Stimulated activated memory B cell treated with anti-CD40 and anti-IgM and Interleukin-4, amounts not matched to agents 10 μg/mL and 1 μg/mL and 100 μg/mL, for 72 hours (primary cell): ENCODE measurements at regions not wholly inside any gene's neighbourhood (a gene's known extent, or its start where the extent isn't known, plus 50 kb on each side); places are given as distances from the start of the nearest gene placed in this dataset.

Source experiments
- ATAC-seq: fragments of 150-1000 bp; cut with Tn5 transposase; 2 replicates; pipeline ENCODE4 v1.10.0; 2021
- H3K27ac Mint-ChIP-seq: one replicate; pipeline ENCODE4 v1.8.0; 2022; ENCODE audit warnings: mild to moderate bottlenecking, mixed read lengths
- H3K27me3 Mint-ChIP-seq: one replicate; pipeline ENCODE4 v1.8.0; 2022; ENCODE audit warnings: mixed read lengths
- H3K36me3 Mint-ChIP-seq: one replicate; pipeline ENCODE4 v1.8.0; 2022; ENCODE audit warnings: mixed read lengths
- H3K4me1 Mint-ChIP-seq: one replicate; pipeline ENCODE4 v1.8.0; 2022; ENCODE audit warnings: mixed read lengths
- H3K4me3 Mint-ChIP-seq: one replicate; pipeline ENCODE4 v1.8.0; 2022; ENCODE audit warnings: mild to moderate bottlenecking, moderate library complexity, mixed read lengths
- H3K9me3 Mint-ChIP-seq: one replicate; pipeline ENCODE4 v1.8.0; 2022; ENCODE audit warnings: mixed read lengths

- H3K36me3 Mint-ChIP-seq = no peaks in the 10 kb centered on the region
These were observed 356.0 kb upstream of the SEMA6A start for GRCh38 chr5:116930616-116931015.

DNA sequence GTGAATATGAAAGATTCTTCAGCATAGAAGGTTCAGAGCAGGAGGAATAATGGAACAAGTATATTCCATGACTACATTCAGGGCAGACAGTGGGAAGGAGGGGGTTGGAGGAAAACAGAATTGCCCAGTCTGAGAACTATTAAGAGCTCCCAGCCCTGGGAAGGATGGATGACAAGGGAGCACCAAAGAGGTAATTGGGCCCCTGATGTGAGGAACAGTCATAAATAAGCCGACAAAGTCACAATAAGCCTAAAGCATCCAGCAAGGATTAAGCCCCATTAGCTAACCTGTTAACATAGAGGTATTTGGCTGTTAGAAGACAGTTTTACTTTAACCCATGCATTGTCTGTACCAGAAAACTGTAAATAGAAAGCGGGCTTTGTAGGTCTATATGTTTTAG, 348.7 kb upstream of the SEMA6A start:
- H3K27me3 Mint-ChIP-seq = no peaks in the 10 kb centered on the region
- no peaks in the 10 kb centered on the region for H3K9me3 Mint-ChIP-seq
- no peak for ATAC-seq
- no peak overlapping the region for H3K4me3 Mint-ChIP-seq
- H3K4me1 Mint-ChIP-seq = no peaks in the 10 kb centered on the region
- H3K27ac Mint-ChIP-seq = no peak overlapping the region
- no peaks in the 10 kb centered on the region for H3K36me3 Mint-ChIP-seq

More at GRCh38 chr5:116930616-116931015, 356.0 kb upstream of the SEMA6A start:
- no peaks in the 10 kb centered on the region for H3K27me3 Mint-ChIP-seq
- no peak for ATAC-seq
- no peaks in the 10 kb centered on the region for H3K9me3 Mint-ChIP-seq
- H3K4me3 Mint-ChIP-seq = no peak overlapping the region
- H3K27ac Mint-ChIP-seq = no peak overlapping the region
- no peaks in the 10 kb centered on the region for H3K4me1 Mint-ChIP-seq

DNA sequence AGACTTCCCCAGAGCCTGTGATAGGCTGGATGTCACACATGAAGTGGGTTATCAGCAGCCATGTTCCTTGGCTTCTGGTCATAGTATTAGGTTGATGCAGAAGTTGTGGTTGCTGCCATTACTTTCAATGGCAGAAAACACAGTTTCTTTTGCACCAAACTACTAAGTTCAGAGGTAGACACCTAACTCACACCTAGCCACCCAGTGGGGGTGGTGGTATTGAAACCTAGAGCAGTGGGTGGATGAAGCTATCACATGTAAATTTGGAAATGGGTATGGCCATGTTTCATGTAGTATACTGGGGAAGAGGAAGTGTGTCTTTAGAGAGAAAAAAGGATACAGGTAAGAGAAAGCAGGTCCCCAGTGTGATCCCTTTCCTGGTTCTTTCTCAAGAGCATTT, 347.9 kb upstream of the SEMA6A start:
- Mint-ChIP-seq H3K4me3 (no peak overlapping the region), H3K27me3 (no peaks in the 10 kb centered on the region), H3K36me3 (no peaks in the 10 kb centered on the region), H3K9me3 (no peaks in the 10 kb centered on the region), H3K27ac (no peak overlapping the region), H3K4me1 (no peaks in the 10 kb centered on the region)
- peak; percentile 74 for ATAC-seq

GRCh38 chr5:116914869-116915504, 340.4 kb upstream of the SEMA6A start:
- Mint-ChIP-seq H3K27ac (no peak overlapping the region), H3K4me1 (peaks cover 8% of the 10 kb centered on the region), H3K36me3 (no peaks in the 10 kb centered on the region), H3K4me3 (no peak overlapping the region), H3K27me3 (no peaks in the 10 kb centered on the region), H3K9me3 (peaks cover 3% of the 10 kb centered on the region)
- ATAC-seq = no peak

DNA sequence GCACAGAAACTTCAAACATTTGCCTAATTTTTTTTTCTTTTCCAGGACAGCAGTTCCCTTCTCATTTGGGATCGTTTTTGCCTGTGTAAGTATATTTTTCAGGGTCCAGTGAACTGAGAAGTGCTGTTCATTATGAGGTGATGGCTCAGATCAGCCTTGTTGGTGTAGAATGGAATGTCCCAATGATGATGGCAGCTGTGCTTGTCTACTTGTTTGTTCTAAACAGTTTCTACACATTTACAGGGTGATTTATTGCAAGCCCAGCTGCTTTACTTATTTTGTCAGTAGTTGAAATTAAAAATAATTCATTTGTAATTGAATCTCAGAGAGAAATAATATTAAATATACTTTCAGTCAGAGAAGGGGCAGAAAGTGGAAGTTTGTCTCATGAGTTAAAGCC, 337.6 kb upstream of the SEMA6A start:
- Mint-ChIP-seq H3K4me3 (no peak overlapping the region), H3K9me3 (peaks cover 3% of the 10 kb centered on the region), H3K27me3 (no peaks in the 10 kb centered on the region), H3K36me3 (no peaks in the 10 kb centered on the region), H3K4me1 (peaks cover 26% of the 10 kb centered on the region), H3K27ac (no peak overlapping the region)
- no peak for ATAC-seq

GRCh38 chr5:116911074-116911473, 336.5 kb upstream of the SEMA6A start:
- no peaks in the 10 kb centered on the region for H3K36me3 Mint-ChIP-seq
- peaks cover 3% of the 10 kb centered on the region for H3K9me3 Mint-ChIP-seq
- ATAC-seq = no peak
- peak overlapping the region; percentile 26 for H3K27ac Mint-ChIP-seq
- peaks cover 26% of the 10 kb centered on the region for H3K4me1 Mint-ChIP-seq
- H3K4me3 Mint-ChIP-seq = no peak overlapping the region
- no peaks in the 10 kb centered on the region for H3K27me3 Mint-ChIP-seq

DNA sequence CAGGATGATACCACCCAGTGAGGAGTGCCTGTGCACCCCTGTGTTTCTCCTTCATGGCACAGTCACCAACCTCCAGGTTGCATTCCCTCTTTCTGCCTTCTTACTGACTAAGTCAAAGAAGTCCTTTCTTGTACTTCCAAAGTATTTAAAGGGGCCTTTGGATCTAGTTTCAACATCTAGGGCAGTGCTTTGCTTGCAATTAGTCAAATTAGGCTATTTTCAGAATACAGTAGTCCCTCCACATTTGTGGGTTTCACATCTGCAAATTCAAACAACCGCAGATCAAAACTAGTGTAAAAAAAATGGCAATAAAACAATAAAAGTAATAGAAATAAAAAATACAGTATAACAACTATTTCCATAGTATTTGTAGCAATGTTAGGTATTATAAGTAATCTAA, 333.9 kb upstream of the SEMA6A start:
- Mint-ChIP-seq H3K36me3 (no peaks in the 10 kb centered on the region), H3K4me3 (peak overlapping the region; percentile 3), H3K4me1 (peaks cover 26% of the 10 kb centered on the region), H3K27me3 (no peaks in the 10 kb centered on the region), H3K9me3 (no peaks in the 10 kb centered on the region), H3K27ac (no peak overlapping the region)
- no peak for ATAC-seq

DNA sequence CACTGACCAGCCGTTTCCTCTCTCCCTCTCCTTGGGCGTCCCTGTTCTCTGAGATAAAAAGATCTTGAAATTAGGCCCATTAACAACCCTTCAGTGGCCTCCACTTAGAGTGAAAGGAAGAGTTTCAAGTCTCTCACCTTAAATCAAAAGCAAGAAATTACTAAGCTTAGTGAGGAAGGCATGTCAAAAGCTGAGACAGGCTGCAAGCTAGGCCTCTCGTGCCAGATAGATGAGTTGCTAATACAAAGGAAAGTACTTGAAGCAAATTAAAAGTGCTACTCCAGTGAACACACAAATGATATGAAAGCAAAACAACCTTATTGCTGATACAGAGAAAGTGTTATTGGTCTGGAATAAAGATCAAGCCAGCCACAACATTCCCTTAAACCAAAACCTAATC, 331.3 kb upstream of the SEMA6A start:
- Mint-ChIP-seq H3K27ac (no peak overlapping the region), H3K9me3 (no peaks in the 10 kb centered on the region), H3K4me3 (no peak overlapping the region), H3K36me3 (no peaks in the 10 kb centered on the region), H3K27me3 (no peaks in the 10 kb centered on the region), H3K4me1 (peaks cover 20% of the 10 kb centered on the region)
- ATAC-seq = no peak

GRCh38 chr5:116900793-116901192, 326.2 kb upstream of the SEMA6A start:
- Mint-ChIP-seq H3K27ac (peak overlapping the region; percentile 42), H3K36me3 (no peaks in the 10 kb centered on the region), H3K4me1 (peaks cover 9% of the 10 kb centered on the region), H3K9me3 (no peaks in the 10 kb centered on the region), H3K27me3 (no peaks in the 10 kb centered on the region), H3K4me3 (no peak overlapping the region)
- no peak for ATAC-seq

- Mint-ChIP-seq H3K27me3 (no peaks in the 10 kb centered on the region), H3K9me3 (no peaks in the 10 kb centered on the region), H3K4me3 (no peak overlapping the region), H3K36me3 (no peaks in the 10 kb centered on the region), H3K4me1 (peaks cover 11% of the 10 kb centered on the region), H3K27ac (peak overlapping the region; percentile 17)
- peak; percentile 81 for ATAC-seq
These were observed 324.3 kb upstream of the SEMA6A start for GRCh38 chr5:116898917-116899316.

DNA sequence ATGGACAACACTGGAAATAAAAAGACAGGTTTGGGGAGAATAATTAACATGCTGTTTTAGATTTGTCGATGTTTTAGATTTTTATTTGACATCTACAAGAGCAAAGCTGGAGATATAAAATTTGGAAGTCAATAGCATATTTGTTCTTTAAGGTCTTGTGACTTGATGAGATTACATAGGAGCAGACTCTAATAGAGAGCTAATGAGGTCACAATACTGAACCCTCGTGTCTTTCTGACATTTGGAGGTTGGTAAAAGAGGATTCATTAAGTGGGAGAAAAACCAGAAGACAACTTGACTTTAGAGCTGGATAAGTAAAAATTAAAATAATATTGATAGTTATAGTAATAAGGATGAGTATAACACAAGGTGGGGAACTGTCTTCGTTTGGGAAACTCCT, 322.7 kb upstream of the SEMA6A start:
- Mint-ChIP-seq H3K36me3 (no peaks in the 10 kb centered on the region), H3K4me3 (no peak overlapping the region), H3K4me1 (peaks cover 11% of the 10 kb centered on the region), H3K27ac (no peak overlapping the region), H3K9me3 (no peaks in the 10 kb centered on the region), H3K27me3 (no peaks in the 10 kb centered on the region)
- ATAC-seq = no peak

DNA sequence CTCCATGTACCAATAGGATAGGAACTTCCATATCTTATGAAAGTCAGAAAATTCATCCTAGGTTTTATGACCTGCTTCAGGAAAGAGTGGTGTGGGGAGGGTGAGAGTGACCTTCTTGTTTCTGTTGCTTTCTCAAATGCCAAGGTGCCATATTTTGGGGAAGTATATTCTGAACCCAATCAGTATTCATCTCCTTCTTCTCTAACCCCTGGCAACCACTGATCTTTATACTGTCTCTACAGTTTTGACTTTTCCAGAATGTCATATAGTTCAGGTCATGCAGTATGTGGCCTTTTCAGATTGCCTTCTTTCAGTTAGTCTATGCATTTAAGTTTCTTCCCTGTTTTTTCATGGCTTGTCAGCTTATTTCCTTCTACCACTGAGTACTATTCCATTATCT, 321.4 kb upstream of the SEMA6A start:
- H3K9me3 Mint-ChIP-seq = no peaks in the 10 kb centered on the region
- H3K4me3 Mint-ChIP-seq = no peak overlapping the region
- H3K4me1 Mint-ChIP-seq = peaks cover 11% of the 10 kb centered on the region
- H3K27ac Mint-ChIP-seq = no peak overlapping the region
- H3K27me3 Mint-ChIP-seq = no peaks in the 10 kb centered on the region
- peak; percentile 44 for ATAC-seq
- H3K36me3 Mint-ChIP-seq = no peaks in the 10 kb centered on the region

DNA sequence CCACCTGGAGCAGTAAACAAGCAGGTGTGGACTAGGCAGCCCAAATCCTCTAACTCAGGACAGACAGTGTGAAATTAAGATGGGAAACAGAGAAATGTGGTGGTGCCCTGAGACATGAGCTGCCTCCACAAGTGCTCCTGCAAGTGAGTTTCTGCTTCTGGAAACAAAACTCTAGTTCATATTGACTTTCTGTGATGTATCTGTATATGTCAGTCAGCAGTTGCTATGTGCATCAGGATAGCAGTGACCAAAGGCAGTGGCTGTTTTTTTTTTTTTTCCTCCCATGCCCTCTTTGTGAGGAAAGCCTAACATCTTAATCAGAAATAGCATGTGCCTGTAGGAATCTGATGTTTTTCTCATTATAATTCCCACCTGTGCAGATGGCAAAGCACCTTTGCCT, 318.4 kb upstream of the SEMA6A start:
- Mint-ChIP-seq H3K36me3 (no peaks in the 10 kb centered on the region), H3K4me3 (no peak overlapping the region), H3K9me3 (no peaks in the 10 kb centered on the region), H3K27me3 (no peaks in the 10 kb centered on the region), H3K4me1 (peaks cover 4% of the 10 kb centered on the region), H3K27ac (no peak overlapping the region)
- no peak for ATAC-seq

- Mint-ChIP-seq H3K27me3 (no peaks in the 10 kb centered on the region), H3K4me3 (no peak overlapping the region), H3K4me1 (no peaks in the 10 kb centered on the region), H3K9me3 (no peaks in the 10 kb centered on the region), H3K36me3 (no peaks in the 10 kb centered on the region), H3K27ac (no peak overlapping the region)
- ATAC-seq = no peak
These were observed 312.5 kb upstream of the SEMA6A start for GRCh38 chr5:116887104-116887503.

DNA sequence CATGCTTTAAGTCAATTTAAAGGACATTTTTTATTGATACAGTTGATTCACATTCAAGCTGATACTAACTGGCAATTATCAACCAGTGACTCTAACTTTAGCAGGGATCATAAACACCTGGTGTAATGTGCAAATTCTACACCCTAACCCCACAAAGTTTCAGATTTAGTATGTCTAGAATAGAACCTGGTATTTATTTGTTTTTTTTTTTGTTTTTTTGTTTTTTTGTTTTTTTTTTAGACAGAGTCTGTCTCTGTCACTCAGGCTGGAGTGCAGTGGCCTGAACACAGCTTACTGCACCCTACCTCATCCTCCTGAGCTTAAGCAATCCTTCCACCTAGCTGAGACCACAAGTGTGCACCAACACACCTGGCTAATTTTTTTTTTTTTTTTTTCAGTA, 311.2 kb upstream of the SEMA6A start:
- no peaks in the 10 kb centered on the region for H3K36me3 Mint-ChIP-seq
- ATAC-seq = peak; percentile 24
- H3K4me3 Mint-ChIP-seq = no peak overlapping the region
- no peaks in the 10 kb centered on the region for H3K4me1 Mint-ChIP-seq
- H3K9me3 Mint-ChIP-seq = no peaks in the 10 kb centered on the region
- no peaks in the 10 kb centered on the region for H3K27me3 Mint-ChIP-seq
- H3K27ac Mint-ChIP-seq = no peak overlapping the region

DNA sequence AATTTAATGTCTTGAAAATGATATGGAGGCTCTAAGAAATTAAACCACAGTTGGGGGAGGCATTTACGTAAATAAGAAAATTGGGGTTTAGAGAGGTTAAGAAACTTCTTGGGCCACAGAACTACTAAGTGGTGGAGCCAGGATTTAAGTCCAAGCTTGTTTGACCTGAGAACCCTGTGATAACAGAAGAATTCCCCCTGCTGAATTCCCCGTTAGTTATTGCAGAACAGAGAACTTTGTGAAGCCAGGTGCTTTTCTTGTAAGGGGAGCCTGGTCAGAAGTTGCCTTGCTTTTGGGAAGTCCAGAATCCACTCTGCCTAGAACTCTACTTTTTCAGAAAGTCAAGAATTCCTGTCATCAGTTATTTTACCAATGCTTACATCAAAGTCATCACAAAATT, 309.3 kb upstream of the SEMA6A start:
- H3K4me1 Mint-ChIP-seq = no peaks in the 10 kb centered on the region
- H3K27ac Mint-ChIP-seq = no peak overlapping the region
- no peaks in the 10 kb centered on the region for H3K27me3 Mint-ChIP-seq
- H3K36me3 Mint-ChIP-seq = no peaks in the 10 kb centered on the region
- H3K4me3 Mint-ChIP-seq = no peak overlapping the region
- no peak for ATAC-seq
- no peaks in the 10 kb centered on the region for H3K9me3 Mint-ChIP-seq
